ENCODE measurements at regions not wholly inside any gene's neighbourhood (a gene's known extent, or its start where the extent isn't known, plus 50 kb on each side); places are given as distances from the start of the nearest gene placed in this dataset.

DNA sequence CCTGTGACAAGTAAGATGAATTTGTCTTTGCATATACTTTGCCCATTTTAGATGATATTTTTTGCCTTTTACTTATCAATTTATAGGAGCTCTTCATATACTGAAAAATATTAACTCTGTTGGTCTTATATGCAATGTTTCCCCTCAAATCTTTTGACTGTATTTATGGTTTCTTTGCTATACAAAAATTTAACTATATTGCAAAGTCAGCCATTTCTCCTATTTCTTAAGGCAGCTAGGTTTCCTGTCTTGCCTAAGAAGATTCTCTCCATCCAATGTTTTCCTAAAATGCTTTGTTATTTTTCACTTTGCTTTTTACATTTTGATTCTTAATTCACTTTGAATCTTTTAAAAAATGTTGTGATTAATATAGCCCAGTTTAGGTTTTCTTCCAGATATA lies 273.1 kb downstream of the NSG2 start:
- no peak for TF ChIP-seq CTCF (IDR thresholded peaks at IDR 0.05)
- no peak for TF ChIP-seq POLR2A (IDR thresholded peaks at IDR 0.05)
